Stimulated activated CD4-positive, alpha-beta T cell treated with anti-CD3 and anti-CD28 coated beads, Interleukin-15, amount 100 ng/mL, for 1 hour (primary cell): ENCODE measurements at regions not wholly inside any gene's neighbourhood (a gene's known extent, or its start where the extent isn't known, plus 50 kb on each side); places are given as distances from the start of the nearest gene placed in this dataset.
A peak's percentile ranks its signal among the peaks of the same experiment; 100 is the strongest.

Experiments used
- DNase-seq, 2 donors: peaks; one replicate each; pipeline ENCODE4 v3.0.0-alpha.2; 2020; ENCODE audit warnings: low read depth in 1 of 2, low spot score in 1 of 2

- DNase-seq = no peak
These were observed 186.2 kb downstream of the RBFOX3 start for GRCh38 chr17:79424471-79425185.

GRCh38 chr17:79423811-79424465, 186.9 kb downstream of the RBFOX3 start:
- no peak for DNase-seq

- DNase-seq = no peak
These were observed 188.6 kb downstream of the RBFOX3 start for GRCh38 chr17:79422236-79422635.

- peak in 1 of 2 donors; percentile 18 for DNase-seq
These were observed 190.3 kb downstream of the RBFOX3 start for GRCh38 chr17:79420318-79421243.

GRCh38 chr17:79417476-79417988, 193.3 kb downstream of the RBFOX3 start:
- DNase-seq = no peak

- no peak for DNase-seq
These were observed 194.9 kb downstream of the RBFOX3 start for GRCh38 chr17:79415909-79416308.

- DNase-seq = no peak
These were observed 195.5 kb downstream of the RBFOX3 start for GRCh38 chr17:79415365-79415764.

- DNase-seq = no peak
These were observed 196.0 kb downstream of the RBFOX3 start for GRCh38 chr17:79414793-79415211.

GRCh38 chr17:79414063-79414792, 196.6 kb downstream of the RBFOX3 start:
- no peak for DNase-seq

- DNase-seq = no peak
These were observed 197.2 kb downstream of the RBFOX3 start for GRCh38 chr17:79413611-79414010.

GRCh38 chr17:79412886-79413390, 197.9 kb downstream of the RBFOX3 start:
- no peak for DNase-seq

GRCh38 chr17:79412110-79412509, 198.7 kb downstream of the RBFOX3 start:
- no peak for DNase-seq

GRCh38 chr17:79411419-79411818, 199.4 kb downstream of the RBFOX3 start:
- no peak for DNase-seq

GRCh38 chr17:79410681-79411080, 200.2 kb downstream of the RBFOX3 start:
- no peak for DNase-seq

GRCh38 chr17:79408251-79408650, 202.6 kb downstream of the RBFOX3 start:
- DNase-seq = no peak

GRCh38 chr17:79407385-79407784, 203.5 kb downstream of the RBFOX3 start:
- DNase-seq = no peak

- no peak for DNase-seq
These were observed 204.5 kb downstream of the RBFOX3 start for GRCh38 chr17:79406316-79406715.

- no peak for DNase-seq
These were observed 205.0 kb downstream of the RBFOX3 start for GRCh38 chr17:79405823-79406222.

- no peak for DNase-seq
These were observed 206.5 kb downstream of the RBFOX3 start for GRCh38 chr17:79404136-79404911.
